ENCODE measurements at regions not wholly inside any gene's neighbourhood (a gene's known extent, or its start where the extent isn't known, plus 50 kb on each side); places are given as distances from the start of the nearest gene placed in this dataset.
"Not testable (repeated sequence)": the region's sequence is repeated elsewhere in the genome, so short reads cannot be mapped to it uniquely, and the experiment has no call there.

DNA sequence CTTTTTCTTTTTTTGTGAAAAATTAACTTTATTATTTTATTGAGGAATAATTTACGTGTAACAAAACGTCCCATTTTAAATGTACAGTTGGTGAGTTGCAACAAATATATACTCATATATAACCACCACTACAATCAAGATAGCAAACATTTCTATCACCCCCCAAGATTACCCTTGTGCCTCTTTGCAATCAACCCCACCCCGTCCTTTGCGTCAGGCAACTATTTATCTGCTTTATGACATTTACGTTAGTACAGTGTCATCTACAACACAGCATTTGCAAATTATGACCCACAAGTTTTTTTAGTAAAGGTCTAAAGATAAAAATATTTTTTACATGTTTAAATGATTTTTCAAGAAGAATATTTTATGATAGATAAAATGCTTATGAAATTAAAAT is 485.6 kb upstream of the SOX9 start:
- DNase-seq (ENCODE audit: low read depth) = no peak

DNA sequence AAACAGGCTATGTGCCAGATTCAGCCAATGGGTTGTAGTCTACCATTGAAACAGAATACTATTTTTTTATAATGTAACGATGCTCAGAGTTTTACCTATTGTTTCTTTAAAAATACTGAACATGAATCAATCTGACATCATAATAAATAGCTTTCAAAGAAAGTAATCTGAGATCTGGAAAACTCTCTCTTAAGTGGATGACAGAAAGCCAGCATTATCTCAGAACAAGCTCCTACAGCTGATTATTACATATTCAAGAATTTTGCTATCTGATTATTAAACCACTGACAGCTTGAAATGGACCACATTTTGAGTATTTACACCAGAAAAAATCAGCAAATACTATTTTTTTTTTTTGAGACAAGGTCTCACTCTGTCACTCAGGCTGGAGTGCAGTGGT is 484.2 kb upstream of the SOX9 start:
- no peak for DNase-seq (ENCODE audit: low read depth)

DNA sequence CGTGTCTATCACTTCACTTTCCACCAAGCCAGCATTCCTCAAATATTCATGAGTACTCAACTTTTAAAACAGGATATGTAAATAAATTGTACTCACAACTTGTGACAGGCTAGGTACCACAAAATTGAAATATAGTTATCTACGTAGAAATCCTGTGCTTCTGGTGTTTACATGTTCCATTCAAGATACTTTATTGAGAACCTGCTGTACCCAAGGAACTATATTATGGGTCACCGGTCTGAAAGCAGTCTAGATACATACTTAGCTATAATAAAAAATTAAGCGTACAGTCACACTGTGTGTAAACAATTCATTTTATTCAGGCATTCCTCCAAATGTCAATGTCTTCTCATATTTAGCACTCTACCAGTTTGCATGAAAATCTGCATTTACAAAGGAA is 482.2 kb upstream of the SOX9 start:
- DNase-seq (ENCODE audit: low read depth) = no peak

DNA sequence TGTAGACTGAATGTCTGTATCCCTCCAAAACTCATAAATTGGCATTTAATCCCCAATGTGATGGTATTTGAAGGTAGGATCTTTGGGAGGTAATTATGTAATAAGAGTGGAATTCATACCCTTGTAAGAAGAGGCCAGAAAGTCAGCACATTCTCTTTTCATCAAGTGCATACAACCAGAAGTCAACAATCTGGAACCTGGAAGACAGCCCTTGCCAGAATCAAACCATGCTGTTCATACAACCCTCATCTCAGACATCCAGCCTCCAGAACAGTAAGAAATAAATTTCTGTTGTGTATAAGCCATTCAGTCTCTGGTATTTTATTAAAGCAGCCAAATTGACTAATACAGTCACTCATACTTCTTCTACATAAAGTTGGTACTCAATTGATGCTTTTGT is 481.0 kb upstream of the SOX9 start:
- no peak for DNase-seq (ENCODE audit: low read depth)

DNA sequence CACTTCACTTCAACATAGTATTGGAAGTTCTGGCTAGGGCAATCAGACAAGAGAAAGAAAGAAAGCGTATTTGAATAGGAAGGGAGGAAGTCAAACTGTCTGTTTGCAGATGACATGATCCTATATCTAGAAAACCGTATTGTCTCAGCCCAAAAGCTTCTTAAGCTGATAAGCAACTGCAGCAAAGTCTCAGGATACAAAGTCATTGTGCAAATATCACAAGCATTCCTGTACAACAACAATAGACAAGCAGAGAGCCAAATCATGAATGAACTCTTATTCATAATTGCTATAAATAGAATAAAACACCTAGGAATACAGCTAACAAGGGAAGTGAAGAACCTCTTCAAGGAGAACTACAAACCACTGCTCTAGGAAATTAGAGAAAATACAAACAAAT is 473.9 kb upstream of the SOX9 start:
- not testable (repeated sequence) for DNase-seq (ENCODE audit: low read depth)

DNA sequence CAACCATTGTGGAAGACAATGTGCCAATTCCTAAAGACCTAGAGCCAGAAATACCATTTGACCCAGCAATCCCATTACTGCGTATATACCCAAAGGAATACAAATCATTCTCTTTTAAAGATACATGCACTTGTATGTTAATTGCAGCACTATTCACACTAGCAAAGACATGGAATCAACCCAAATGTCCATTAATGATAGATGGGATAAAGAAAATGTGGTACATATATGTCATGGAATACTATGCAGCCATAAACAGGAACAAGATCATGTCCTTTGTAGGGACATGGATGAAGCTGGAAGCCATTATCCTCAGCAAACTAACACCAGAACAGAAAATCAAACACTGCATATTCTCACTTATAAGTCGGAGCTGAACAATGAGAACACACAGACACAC is 472.5 kb upstream of the SOX9 start:
- DNase-seq (ENCODE audit: low read depth) = not testable (repeated sequence)

DNA sequence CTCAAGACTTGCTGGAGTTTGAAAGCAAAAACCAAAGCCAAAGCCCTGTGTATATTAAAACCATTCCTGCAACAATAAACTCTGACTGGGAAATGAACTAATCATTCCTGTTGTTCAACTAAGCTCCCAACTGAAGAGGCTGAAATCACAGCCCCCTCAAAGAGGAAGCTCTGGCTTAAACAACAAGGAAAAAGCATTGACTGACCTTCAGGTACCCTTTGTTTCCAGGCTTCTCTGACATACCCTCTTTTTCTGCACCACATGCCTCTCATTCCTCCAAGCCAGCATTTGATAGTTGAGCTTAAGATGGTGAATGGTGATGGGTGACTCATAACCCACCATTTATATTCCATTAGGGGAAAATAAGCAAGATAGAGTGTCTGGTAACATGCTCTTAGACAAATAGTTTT is 470.9 kb upstream of the SOX9 start:
- DNase-seq (ENCODE audit: low read depth) = no peak

DNA sequence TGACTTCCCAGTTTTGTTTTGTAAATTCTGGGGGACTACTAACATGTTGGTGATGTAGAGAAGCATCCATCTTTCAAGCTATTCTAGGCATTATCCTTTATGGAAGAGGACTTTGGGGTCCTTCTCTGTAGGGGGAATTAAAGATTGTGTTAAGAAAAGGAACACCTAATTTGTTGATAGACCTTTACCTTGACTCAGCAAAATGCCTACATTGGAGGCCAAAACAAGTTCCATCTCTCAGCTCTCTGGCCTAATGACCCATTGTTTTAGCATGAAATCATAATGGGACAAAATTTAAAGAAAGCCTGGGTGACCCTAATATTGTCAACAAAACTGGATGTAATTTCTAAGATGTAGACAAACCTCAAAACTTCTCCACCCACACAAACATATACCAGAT is 465.3 kb upstream of the SOX9 start:
- no peak for DNase-seq (ENCODE audit: low read depth)

DNA sequence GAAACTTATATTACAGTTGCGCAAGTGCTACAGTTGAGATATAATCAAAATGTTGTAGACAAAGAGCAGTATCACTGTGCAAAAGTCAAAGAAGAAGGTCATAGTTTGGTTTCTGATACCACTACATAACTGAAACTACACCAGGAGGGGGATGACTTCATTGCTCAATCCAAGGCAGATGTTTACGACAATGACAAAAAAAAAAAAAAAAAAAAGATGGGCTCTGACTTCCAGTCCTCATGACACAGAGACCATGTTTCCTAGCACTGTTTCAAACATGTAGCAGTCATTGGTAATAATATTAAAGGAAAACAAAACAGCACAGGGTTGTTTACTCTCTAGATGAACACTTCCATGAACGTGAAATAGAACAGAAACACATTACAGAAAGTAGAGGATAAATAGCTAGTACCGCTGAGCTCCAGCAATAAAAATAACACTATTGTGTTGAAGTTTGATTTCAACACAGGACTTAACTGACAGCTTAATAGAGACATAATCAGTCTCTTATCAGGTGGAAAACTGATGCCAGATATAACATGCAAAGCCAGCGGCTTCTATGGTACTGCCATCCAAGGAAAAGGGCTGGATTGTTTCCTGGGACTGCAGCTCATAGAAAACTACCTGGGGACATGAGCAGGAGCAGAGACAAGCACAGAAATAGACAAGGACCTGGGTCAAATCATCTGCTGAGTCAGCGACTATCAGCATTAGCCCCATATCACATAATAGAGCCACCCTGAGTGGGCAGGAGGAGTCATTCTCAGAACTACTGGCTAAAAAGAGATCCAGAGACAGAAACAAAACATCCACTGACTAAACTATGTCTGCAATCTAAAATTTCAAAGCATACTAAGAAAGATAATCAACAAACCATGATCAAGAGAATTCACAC is 463.6 kb upstream of the SOX9 start:
- DNase-seq (ENCODE audit: low read depth) = no peak

DNA sequence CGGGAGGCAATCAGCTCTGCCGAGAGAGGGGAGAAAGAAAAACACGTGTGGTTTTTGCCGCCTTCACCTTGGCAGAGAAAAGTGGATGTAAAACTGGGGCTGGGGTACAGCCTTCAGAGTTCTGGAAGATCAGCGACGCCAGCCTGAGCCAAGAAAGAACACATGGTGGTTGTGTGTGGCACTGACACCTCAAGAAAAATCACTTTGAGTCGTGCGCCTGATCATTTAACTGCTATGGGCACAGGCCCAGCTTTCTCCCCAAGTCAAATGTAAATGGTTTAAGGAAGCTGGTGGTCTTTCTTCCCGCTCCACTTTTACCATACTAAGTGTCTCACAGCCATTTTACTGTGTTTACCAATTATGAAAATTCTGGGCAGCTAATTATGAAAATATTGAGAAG is 461.8 kb upstream of the SOX9 start:
- no peak for DNase-seq (ENCODE audit: low read depth)

DNA sequence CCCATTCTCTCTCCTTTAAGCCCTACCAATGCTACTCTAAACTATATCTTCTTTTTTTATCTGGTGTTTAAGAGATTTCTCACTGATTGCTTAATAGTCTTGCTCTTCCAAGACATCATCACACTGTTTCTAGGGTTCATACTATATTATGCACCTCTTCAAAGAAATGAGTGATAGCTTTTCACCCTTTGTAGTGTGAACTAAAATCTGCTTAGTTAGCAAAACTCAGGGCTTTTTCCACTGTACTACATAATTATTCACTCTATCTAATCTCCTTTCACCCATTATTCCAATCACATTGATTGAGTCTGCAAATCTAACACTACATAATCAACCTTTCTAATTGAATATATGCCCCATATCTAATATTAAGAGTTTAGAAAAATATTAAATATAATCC is 456.0 kb upstream of the SOX9 start:
- no peak for DNase-seq (ENCODE audit: low read depth)

DNA sequence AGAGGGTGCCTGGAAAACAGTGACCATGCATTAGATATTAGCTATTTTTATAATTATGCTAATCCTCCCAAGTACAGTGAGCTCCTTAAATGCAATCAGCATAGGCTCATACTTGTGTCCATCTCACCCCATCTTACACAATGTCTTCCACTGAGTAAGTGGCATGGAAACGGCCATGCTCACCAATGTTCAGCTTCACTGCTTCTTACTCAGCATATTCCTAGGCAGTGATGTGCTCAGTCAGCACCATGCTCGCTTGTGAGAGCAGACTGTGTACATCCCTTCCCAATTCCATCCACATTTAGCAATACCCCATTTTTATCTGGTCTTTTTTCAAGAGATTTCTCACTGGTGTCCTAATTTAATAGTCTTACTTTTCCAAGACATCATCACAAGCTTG is 454.8 kb upstream of the SOX9 start:
- no peak for DNase-seq (ENCODE audit: low read depth)

DNA sequence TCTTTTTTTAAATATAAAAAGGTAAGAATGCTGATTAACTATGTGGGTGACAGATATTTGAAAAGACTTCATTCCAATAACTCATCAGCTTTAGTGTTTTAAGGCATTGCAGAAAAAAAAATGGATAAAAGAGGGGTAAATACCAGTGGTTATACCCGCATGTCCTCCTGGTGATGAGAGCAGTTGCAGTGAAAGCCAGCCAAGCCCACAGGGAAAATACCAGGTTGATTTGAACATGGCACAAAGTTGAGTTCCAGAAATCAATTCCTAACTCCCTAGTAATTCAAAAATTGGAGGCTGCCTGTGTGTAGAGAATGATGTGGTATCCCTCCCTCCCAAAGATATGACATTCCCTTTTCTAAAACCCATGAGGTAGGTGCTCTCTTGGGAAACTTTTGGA is 453.2 kb upstream of the SOX9 start:
- no peak for DNase-seq (ENCODE audit: low read depth)

DNA sequence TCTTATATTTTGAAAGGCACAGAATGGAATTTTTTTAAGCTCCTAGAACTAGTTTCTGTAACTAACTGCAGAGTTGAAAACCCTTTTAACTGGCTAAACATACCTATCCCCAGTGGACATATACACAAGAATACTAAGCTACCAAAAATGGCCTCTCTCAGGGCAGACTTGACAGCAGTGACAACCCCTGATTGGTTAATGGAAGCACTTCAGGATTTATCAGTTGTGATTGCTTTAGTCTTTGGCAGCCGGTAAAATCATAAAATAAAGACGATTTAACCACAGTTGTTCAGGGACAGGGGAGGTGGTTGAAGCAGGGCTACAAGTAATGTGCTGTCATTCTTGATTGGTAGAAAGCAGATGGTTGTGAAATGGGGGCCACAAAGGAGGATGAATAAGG is 452.0 kb upstream of the SOX9 start:
- DNase-seq (ENCODE audit: low read depth) = no peak

DNA sequence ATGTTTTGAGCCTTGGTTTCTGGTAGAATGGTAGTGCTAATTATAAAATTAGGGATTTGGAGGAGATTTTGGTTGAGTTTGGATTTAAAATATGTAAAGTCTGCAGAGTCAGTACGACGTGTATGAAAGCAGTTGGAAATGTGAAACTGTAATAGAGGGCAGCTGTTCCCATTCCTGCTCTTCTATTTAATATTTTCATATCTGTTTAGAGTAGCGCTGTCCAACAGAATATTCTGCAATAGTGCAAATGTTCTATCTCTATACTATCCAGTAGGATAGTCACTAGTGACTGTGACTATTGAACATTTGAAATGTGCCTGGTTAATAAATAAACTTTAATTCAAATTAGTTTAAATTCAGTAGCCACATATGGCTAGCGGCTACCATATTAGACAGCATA is 443.4 kb upstream of the SOX9 start:
- no peak for DNase-seq (ENCODE audit: low read depth)

DNA sequence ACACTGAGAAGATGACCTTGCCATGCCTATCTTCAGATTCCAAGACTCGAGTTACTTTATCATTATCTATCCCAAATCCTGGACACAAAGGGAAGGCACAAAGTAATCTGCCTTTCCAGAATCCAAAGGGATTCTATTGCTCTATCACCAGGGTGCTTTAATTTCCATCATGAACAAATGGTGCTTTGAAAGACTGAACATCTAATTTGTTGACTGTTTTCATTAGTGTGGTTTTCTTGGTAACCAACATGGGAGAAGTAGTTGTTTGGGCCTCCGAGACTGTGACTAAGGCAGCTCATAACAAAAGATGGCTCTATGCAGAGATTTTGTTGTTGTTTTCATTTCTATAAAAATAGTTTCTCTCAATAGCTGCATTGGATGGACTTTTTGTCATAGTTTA is 441.0 kb upstream of the SOX9 start:
- no peak for DNase-seq (ENCODE audit: low read depth)

DNA sequence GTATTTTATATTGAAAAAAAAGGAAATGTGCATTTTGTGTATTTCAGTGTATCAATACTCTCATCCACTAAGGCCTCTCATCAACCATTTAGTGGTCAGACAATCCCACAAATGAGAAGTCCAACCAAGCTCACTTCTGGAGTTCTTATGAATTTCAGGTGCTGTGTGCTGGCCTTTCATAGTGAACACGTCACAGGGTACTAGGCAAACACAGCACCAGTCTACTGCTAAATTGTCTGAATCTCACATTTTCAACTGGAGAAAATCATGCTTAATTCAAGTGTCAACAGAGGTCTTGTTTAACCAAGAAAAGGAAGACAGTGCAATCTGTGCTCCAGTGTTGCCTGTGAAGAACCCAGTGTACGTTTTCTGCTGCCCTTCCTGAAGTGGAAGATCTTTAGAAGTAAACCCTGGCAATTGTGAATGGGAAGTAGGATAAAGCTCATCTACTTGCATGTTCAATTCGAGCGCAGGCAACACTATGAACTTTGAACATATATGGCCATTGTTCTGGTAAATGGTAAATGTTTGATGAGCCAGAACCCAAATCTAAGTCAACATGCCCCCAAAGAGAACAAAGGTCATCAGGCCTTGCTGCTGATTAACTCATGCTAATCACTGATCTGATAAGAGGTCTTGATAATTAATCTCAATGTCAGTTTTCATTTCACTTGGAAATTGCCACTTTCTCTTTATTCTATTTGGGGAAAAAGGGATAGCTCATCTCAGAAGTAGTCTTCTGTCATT is 439.2 kb upstream of the SOX9 start:
- no peak for DNase-seq (ENCODE audit: low read depth)

DNA sequence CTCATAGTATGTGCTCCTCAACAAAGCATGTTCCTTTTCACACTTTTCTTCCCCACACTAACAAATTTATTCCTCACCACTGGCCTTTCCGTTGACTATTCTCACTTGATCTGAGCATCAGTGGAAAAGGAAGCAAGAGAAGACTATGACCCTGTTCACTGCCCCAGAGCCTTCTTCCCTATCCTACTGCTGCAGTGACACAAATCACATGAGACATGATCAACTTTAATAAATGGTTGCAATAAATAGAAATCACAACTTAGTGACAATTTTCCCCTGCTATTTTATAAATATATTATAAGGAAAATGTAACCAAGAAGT is 438.7 kb upstream of the SOX9 start:
- no peak for DNase-seq (ENCODE audit: low read depth)

DNA sequence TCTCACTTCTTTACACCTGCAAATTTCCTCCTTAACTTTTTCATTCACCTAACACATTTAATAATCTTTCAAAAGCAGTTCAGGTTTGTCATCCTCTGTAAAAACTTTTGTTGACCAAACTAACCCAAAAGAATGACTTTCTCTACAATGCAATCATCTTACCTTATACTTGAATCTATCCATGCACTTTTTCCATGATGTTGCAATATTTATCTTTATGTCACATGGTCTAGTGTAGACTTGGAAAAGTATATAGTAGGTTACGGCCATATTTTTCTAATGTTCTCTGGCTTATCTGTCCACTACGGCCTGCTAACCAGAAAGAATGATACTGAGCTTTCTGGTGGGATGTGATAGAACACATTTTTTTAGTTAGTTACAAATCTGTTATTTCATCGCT is 431.0 kb upstream of the SOX9 start:
- DNase-seq (ENCODE audit: low read depth) = no peak

DNA sequence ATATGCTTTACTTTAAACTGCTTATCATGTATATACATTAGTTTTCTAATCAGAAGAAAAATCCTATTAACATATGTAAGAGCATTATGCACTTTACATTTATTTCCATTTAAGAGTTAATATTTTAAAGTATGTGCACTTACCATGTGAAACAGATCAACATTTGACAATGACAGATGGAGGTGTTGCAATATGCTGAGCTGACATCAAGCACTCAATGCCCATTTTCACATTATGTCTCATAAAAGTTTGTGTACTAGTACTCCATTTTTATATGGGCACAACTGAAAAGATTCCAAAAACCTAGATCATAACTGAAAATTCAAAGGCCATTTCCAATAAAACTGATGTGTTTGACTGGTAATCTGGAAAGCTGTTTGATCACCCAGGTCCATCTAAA is 420.9 kb upstream of the SOX9 start:
- DNase-seq (ENCODE audit: low read depth) = no peak

DNA sequence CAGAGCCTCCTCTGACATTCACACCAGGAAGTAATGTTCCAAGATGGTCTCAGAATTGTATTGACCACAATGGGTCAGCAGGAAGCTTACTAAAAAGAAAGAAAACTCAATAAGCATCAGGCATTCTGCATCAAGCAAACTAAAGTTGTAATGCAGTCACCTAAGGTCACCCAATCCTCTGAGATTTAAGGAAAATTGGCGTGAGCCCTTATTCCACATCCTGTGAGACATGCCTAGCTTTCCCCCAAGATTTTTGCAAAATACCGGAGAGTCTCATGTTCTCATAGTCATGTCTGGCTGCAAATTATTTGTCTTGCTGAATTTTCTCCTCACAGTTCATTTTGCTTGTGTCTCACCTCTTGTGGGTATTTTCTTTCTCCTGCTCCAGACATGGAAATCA is 417.1 kb upstream of the SOX9 start:
- DNase-seq (ENCODE audit: low read depth) = no peak

DNA sequence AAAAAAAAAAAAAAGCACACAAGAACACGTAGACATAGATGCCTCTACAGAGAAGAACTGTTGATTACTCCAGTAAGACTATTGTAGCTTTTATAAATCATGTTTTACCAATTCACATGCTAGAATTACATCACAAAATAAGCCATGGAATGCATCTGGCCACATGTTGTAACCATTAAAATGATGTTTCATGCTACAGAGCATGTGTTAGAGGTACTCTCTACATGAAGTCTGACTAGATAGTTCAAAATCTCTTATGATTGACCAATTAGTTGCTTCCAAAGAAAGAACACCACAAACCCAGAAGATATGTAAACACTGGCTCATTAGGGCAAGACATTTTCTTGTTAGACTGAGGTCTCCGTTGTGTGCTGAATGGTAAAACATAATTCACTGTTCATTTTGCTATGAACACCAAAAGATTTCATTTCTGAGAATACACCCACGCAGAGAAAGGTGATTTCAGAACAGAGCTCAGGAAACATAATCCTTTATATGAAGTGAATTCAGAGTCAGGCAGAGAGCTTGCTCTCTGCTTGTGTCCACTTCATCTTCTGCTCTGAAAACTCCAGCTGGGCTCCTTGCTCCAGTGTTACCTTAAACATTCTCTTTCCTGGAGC is 411.4 kb upstream of the SOX9 start:
- no peak for DNase-seq (ENCODE audit: low read depth)

DNA sequence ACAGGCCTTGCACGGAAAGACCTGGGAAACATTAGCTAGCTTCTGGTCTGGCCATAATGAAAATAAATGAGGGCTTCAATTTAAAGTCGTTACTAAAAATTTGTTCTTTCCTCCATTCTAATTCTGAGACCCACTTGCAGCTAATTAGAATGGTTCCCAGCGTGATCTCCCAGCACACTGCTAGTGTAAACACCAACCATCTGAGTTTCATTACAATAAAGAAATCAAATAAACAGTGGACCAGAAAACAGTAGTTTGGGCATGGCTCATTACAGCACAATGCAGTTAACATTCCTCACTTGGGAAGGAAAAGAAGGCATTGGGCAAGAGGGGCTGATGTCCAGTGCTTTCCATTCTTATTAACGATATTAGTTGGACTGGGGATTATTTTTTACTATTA is 410.9 kb upstream of the SOX9 start:
- no peak for DNase-seq (ENCODE audit: low read depth)
